GM12801 (cell line): ENCODE measurements at regions not wholly inside any gene's neighbourhood (a gene's known extent, or its start where the extent isn't known, plus 50 kb on each side); places are given as distances from the start of the nearest gene placed in this dataset.

Experiments used
- TF ChIP-seq, protein P1 (sequence below): IDR thresholded peaks from one replicate; pipeline ENCODE4 v1.5.1; 2011; ENCODE audit warnings: control low read depth; ENCODE audit not compliant: insufficient read length; ENCODE audit errors: extremely low read depth

GRCh38 chr1:81327103-81327710 lies 473.5 kb upstream of the ADGRL2 start:
- TF ChIP-seq, protein P1, sequence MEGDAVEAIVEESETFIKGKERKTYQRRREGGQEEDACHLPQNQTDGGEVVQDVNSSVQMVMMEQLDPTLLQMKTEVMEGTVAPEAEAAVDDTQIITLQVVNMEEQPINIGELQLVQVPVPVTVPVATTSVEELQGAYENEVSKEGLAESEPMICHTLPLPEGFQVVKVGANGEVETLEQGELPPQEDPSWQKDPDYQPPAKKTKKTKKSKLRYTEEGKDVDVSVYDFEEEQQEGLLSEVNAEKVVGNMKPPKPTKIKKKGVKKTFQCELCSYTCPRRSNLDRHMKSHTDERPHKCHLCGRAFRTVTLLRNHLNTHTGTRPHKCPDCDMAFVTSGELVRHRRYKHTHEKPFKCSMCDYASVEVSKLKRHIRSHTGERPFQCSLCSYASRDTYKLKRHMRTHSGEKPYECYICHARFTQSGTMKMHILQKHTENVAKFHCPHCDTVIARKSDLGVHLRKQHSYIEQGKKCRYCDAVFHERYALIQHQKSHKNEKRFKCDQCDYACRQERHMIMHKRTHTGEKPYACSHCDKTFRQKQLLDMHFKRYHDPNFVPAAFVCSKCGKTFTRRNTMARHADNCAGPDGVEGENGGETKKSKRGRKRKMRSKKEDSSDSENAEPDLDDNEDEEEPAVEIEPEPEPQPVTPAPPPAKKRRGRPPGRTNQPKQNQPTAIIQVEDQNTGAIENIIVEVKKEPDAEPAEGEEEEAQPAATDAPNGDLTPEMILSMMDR = no peak

- TF ChIP-seq, protein P1 = no peak
Observed at GRCh38 chr1:81326212-81326611, 474.5 kb upstream of the ADGRL2 start.

- TF ChIP-seq, protein P1 = no peak
Observed at GRCh38 chr1:81325397-81325796, 475.3 kb upstream of the ADGRL2 start.

- TF ChIP-seq, protein P1 = no peak
Observed at GRCh38 chr1:81323862-81324261, 476.9 kb upstream of the ADGRL2 start.

- TF ChIP-seq, protein P1 = no peak
Observed at GRCh38 chr1:81317191-81317590, 483.5 kb upstream of the ADGRL2 start.

- TF ChIP-seq, protein P1 = no peak
Observed at GRCh38 chr1:81314513-81315233, 486.1 kb upstream of the ADGRL2 start.

DNA sequence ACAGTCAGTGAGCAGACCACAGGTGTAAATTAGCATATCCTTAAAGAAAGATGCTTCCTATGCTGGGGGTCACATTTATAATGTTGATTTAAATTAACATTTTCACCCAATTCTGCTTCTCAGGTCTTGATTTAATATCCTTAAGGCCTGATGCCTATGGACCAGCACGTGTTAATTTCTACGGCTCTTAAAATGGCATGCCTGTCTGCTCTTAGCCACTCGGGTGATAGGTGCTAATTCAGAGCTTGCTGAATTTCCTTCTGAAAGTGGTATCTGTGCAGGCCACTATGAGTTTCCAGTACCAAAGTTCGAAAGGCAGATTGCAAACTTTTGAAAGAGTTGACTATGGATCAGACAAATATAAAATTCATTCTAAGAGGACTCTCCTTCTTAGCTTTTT lies 487.4 kb upstream of the ADGRL2 start:
- TF ChIP-seq, protein P1 = no peak
